ENCODE measurements at regions not wholly inside any gene's neighbourhood (a gene's known extent, or its start where the extent isn't known, plus 50 kb on each side); places are given as distances from the start of the nearest gene placed in this dataset.
"Not testable (repeated sequence)": the region's sequence is repeated elsewhere in the genome, so short reads cannot be mapped to it uniquely, and the experiment has no call there.

- DNase-seq = no peak
Observed at GRCh38 chr12:67046062-67046461, 223.1 kb upstream of the CAND1 start.

DNA sequence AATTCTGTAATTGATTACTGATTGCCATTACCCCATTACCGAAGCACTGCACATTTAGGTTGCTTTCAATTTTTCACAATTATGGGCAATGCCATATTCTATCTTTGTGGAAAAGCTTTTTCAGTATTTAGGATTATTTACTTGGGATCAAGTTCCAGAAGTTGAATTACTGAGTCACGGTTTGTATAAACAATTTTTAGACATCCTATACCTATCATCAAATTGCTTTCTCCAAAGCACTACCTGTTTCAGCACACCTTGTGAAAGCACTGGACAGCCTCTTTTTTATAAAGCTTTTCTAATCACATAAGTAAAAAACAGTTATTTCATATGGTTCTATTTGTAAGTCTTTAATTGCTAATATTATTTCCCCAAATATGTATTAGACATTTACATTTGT lies 221.5 kb upstream of the CAND1 start:
- DNase-seq = no peak

DNA sequence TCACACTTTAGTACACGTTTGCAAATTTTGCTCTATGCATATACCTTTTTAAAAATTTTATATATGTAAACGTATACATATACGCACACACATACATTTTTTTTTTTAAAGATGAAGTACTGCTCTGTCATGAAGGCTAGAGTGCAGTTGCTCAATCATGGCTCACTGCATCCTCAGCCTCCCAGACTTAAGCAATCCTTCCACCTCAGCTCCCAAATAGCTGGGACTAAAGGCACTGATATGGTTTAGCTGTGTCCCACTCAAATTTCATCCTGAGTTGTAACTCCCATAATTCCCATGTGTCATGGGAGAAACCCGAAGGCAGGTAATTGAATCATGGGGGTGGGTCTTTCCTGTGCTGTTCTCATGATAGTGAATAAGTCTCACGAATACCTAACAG lies 220.8 kb upstream of the CAND1 start:
- no peak for DNase-seq

GRCh38 chr12:67049199-67049598 lies 220.0 kb upstream of the CAND1 start:
- not testable (repeated sequence) for DNase-seq

DNA sequence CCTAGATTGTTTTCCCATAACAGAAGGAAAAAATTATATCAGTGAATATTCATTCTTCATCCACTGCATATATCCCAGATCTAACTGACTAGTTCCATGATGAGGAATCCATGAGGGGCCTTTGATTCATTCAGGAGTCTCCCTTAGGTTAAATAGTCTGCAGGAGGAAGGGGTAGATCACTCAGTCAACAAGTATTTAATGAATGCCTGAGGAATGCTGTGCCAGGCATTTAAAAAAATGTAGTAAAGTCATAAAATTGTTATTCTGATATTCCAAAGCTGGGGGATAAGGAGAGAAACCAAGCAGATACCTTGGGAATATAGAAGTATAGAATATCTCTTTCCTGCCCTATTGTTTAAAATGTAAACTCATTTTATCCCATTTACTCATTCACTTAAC lies 216.2 kb upstream of the CAND1 start:
- no peak for DNase-seq

- DNase-seq = no peak
Observed at GRCh38 chr12:67056329-67056728, 212.8 kb upstream of the CAND1 start.

GRCh38 chr12:67057072-67057471 lies 212.1 kb upstream of the CAND1 start:
- DNase-seq = no peak

DNA sequence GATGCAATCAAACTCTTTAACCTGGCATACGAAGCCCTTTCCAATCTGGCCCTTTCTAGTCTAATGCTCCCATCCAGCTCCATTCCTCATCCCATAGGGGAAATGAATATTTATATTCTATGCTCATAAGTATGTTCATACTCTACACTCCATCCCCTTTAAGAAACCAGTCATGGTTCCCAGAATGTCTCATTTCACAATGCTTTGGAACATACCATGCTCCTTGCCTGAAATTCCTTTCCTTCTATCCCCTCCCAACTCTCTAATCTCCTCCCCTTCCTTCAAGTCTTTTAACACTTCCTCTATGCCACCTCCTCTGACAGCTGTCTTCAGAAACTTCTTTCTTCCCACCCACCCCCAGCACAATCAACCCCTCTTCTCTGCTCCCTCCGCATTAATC lies 207.0 kb upstream of the CAND1 start:
- DNase-seq = no peak

DNA sequence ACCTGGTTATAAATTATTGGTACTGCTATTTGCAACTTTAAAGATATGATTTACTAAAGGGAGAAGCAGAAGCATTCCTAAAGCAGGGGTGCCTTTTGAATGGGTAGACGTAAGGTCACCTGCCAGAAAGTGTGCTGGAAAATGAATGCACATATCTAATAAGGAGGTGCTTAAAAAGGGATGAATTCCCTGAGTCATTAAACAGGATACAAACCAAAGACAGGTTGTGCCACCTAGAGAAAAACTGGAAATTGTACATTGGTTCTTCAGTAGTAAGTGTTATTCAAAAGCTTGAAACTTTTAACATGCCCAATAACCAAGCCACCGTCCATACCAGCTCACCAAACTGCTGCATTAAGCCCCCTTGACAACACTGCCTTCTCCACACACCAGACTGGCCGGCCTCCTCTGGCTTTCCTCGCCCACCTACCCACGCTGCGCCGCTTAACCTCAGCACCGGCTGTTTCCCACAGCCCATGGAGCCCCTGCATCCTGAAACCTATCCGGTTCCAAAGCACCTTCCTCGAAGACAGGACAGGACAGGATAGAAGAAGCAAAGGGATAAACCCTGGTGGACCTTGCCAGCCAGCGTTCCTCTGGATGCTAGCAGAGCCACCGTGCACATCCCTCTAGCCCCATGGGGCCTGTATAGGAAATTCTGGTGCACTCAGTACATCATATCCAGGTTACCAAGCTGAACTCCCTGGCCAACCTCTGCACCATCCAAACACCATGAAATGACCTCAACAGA lies 201.5 kb upstream of the CAND1 start:
- no peak for DNase-seq

DNA sequence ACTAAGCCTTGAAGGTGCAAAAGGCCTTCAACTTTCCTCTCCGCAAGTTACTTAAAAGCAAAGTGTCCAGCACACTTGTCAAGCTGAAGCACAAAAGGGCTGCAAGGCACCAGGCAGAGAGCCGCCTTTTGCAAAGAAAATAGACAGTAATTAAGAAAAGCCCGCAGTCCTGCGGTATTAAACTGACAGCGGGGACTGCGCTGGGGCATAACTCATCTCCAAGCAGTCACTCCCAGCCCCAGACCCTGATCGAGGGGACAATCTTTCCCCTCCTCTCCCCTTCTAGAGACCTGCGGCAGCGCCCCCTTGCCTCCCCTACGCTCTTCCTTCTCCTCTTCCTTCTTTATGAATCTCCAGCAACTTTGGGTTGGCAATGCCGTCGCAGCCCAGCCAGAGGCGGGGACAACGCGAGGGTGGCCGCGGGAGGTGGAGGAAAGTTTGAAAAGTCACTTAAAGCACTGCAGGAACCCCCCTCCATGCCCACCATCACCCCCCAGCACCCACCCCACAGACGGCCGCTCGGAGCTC lies 200.9 kb upstream of the CAND1 start:
- DNase-seq = peak; percentile 14 to 53

DNA sequence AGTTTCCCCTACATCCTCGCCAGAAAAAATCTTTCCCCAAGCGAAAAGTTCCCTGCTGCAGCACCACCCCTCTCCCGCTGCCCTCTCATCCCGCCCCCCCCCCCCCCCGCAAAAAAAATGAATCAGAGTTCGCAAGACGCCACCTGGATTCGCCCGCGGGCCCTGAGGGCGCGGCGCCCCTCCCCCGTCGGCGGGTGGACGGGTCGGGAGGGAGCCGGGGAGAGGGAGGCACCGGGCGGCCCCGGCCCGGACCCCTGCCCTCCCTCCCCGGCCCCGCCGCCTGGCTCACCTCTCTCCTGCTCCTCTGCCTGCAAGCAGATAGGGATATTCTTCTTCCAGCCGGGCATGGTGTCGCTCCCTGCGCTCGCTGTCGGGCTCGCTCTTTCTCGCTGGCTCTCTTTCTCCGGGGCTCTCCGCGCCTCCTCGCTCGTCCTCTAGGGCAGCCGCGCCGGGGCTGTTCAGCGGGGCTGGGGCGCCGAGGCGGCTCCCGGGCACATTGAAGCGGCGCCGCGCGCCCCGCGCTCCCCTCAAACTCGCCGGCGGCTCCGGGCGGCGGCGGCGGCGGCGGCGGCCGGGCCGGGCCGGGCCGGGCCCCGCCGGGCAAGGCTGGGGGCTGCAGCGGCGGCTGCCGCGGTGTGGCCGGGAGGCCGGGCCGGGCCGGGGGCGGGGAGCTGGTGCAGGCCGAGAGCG lies 200.3 kb upstream of the CAND1 start:
- peak; percentile 13 to 67 for DNase-seq

GRCh38 chr12:67069451-67070306 lies 199.5 kb upstream of the CAND1 start:
- peak; percentile 9 to 40 for DNase-seq

GRCh38 chr12:67070307-67070600 lies 198.9 kb upstream of the CAND1 start:
- DNase-seq = no peak

- DNase-seq = no peak
Observed at GRCh38 chr12:67070604-67071003, 198.6 kb upstream of the CAND1 start.

- not testable (repeated sequence) for DNase-seq
Observed at GRCh38 chr12:67072281-67072680, 196.9 kb upstream of the CAND1 start.

- no peak for DNase-seq
Observed at GRCh38 chr12:67073336-67073735, 195.8 kb upstream of the CAND1 start.

DNA sequence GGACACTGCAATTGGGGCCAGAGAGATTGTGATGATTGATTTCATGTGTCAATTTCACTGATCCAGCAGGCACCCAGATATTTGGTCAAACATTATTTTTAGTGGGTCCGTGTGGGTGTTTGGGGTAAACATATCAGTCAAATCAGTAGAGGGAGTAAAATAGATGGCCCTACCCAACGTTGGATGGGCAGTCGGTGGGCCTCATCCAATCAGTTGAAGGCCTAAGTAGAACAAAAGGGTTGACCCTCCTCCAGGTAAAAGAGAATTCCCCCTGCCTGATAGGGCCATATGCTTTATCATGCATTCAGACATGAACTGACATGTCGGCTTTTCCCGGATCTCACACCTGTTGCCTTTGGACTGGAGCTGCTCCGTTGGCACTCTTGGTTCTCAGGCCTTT lies 195.1 kb upstream of the CAND1 start:
- DNase-seq = no peak

DNA sequence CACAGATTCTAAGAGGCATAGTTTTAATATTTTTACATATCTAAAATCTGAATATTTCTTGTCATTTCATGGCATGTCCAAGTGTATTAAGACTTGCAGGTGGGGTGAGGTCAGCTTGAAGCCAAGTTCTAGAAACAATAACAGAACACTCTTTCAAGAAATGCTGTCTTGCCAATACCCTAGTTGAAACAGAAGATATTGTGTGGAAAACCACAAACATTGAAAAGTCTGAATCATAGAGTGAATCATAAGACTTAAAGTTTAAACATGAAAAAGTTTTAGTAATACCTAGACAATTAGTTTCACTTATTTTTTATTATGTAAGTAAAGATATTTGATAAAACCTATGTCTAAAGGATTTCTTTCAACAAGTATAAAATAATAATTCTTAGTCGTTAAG lies 191.5 kb upstream of the CAND1 start:
- DNase-seq = no peak

DNA sequence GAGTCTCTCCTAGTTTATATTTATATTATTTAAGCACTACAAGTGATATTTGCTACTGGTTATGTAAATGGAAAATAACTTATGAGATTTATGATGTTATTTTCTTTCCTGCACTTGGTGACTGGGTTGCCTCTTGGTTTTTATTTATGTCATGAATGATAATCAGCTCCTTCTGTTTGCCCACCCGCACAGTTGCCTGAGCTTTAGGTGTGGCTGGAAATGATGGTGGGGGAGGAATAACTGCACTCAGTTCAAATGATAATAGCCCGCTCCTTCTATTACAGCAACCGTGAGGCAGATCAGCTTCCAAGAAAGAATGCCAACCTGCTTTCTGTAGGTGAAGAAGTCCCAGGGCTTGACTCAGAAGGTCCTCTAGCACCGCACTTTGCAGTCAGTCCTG lies 190.2 kb upstream of the CAND1 start:
- no peak for DNase-seq

GRCh38 chr12:67080637-67081036 lies 188.5 kb upstream of the CAND1 start:
- DNase-seq = no peak

DNA sequence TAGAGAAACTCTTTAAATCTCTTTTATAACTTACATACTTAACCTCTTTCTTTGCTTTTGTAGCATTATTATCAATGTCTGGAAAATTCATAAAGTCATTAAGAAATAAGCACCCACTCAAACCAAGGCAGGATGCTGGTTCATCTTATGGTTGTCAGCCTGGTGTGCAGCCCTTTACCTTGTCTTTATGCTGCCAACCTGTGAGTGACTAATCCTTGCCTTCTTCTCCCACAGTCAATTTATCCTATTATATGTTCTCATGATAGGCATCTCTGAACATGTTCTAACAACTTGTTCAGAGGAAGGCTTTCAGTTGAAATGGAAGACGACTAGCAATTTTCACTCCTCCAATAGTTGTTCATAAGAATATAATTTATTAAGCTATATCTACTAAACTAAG lies 186.9 kb upstream of the CAND1 start:
- DNase-seq = no peak

- DNase-seq = no peak
Observed at GRCh38 chr12:67085699-67086098, 183.5 kb upstream of the CAND1 start.

- DNase-seq = no peak
Observed at GRCh38 chr12:67086116-67086515, 183.0 kb upstream of the CAND1 start.

Data from NCI-H524 (cell line).